Peyer's patch (tissue), 4 donors: ENCODE measurements at regions not wholly inside any gene's neighbourhood (a gene's known extent, or its start where the extent isn't known, plus 50 kb on each side); places are given as distances from the start of the nearest gene placed in this dataset.

Source experiments
- DNase-seq, 3 donors: peaks; one replicate each; pipeline ENCODE4 v3.0.0-alpha.2; 2017 to 2019
- H3K27ac ChIP-seq, 4 donors: fragments of 200-600 bp; sonication (generic); one replicate each; pipeline ENCODE4 v1.5.1; 2016 to 2019
- H3K27me3 ChIP-seq, 2 donors: fragments of 200-600 bp; sonication (generic); one replicate each; pipeline ENCODE4 v1.5.1; 2019
- H3K36me3 ChIP-seq, 3 donors: fragments of 200-600 bp; sonication (generic); one replicate each; pipeline ENCODE4 v1.5.1; 2016 to 2019
- H3K4me1 ChIP-seq, 4 donors: fragments of 200-600 bp; sonication (generic); one replicate each; pipeline ENCODE4 v1.5.1; 2016 to 2019
- H3K4me3 ChIP-seq, 4 donors: fragments of 200-600 bp; sonication (generic); 1 replicate in 3 of 4; 2 replicates in 1 of 4; pipeline ENCODE4 v1.5.1; 2016 to 2019; ENCODE audit warnings: mild to moderate bottlenecking in 1 of 4
- H3K9me3 ChIP-seq, 4 donors: fragments of 200-600 bp; sonication (generic); one replicate each; pipeline ENCODE4 v1.5.1; 2016 to 2019; ENCODE audit warnings: mild to moderate bottlenecking in 1 of 4
- CTCF ChIP-seq, 6 experiments: fragments of 450-650 bp in 4 of 6; fragments of 200-600 bp in 2 of 6; sonication (generic) in 1 of 6; IDR thresholded peaks; one replicate each; pipeline ENCODE4 v1.5.1; 2017 to 2019; ENCODE audit warnings: antibody characterized with exemption in 6 of 6, mild to moderate bottlenecking in 3 of 6, moderate library complexity in 1 of 6
- POLR2A ChIP-seq, 2 donors: fragments of 450-650 bp; IDR thresholded peaks; one replicate each; pipeline ENCODE4 v1.5.1; 2017; ENCODE audit warnings: antibody characterized with exemption in 2 of 2, mild to moderate bottlenecking in 2 of 2, moderate library complexity in 2 of 2

GRCh38 chr15:96234109-96234892 lies 96.2 kb upstream of the NR2F2 start:
- Histone ChIP-seq H3K4me1 (no peaks in the 10 kb centered on the region), H3K27ac (no peak overlapping the region), H3K9me3 (no peaks in the 10 kb centered on the region), H3K36me3 (no peaks in the 10 kb centered on the region), H3K4me3 (no peak overlapping the region), H3K27me3 (no peaks in the 10 kb centered on the region)
- TF ChIP-seq CTCF (IDR thresholded peaks at IDR 0.05) (no peak), POLR2A (IDR thresholded peaks at IDR 0.05) (no peak)
- no peak for DNase-seq

GRCh38 chr15:96237002-96237401 lies 93.5 kb upstream of the NR2F2 start:
- Histone ChIP-seq H3K27me3 (no peaks in the 10 kb centered on the region), H3K36me3 (no peaks in the 10 kb centered on the region), H3K27ac (no peak overlapping the region)

GRCh38 chr15:96242761-96243160 lies 87.7 kb upstream of the NR2F2 start:
- H3K9me3 ChIP-seq: no peaks in the 10 kb centered on the region
- TF ChIP-seq POLR2A (IDR thresholded peaks at IDR 0.05): no peak

More at GRCh38 chr15:96237002-96237401, 93.5 kb upstream of the NR2F2 start:
- no peak overlapping the region for H3K4me3 ChIP-seq
- no peak for DNase-seq
- TF ChIP-seq POLR2A (IDR thresholded peaks at IDR 0.05) (no peak), CTCF (IDR thresholded peaks at IDR 0.05) (no peak)
- no peaks in the 10 kb centered on the region for H3K4me1 ChIP-seq
- no peaks in the 10 kb centered on the region for H3K9me3 ChIP-seq

GRCh38 chr15:96243701-96244100 lies 86.8 kb upstream of the NR2F2 start:
- Histone ChIP-seq H3K36me3 (no peaks in the 10 kb centered on the region), H3K27ac (no peak overlapping the region), H3K4me3 (no peak overlapping the region), H3K4me1 (no peaks in the 10 kb centered on the region), H3K9me3 (no peaks in the 10 kb centered on the region), H3K27me3 (no peaks in the 10 kb centered on the region)
- DNase-seq: no peak
- TF ChIP-seq POLR2A (IDR thresholded peaks at IDR 0.05): no peak
- no peak for TF ChIP-seq CTCF (IDR thresholded peaks at IDR 0.05)

More at GRCh38 chr15:96242761-96243160, 87.7 kb upstream of the NR2F2 start:
- no peaks in the 10 kb centered on the region for H3K36me3 ChIP-seq
- DNase-seq: no peak
- H3K4me3 ChIP-seq: no peak overlapping the region
- H3K27me3 ChIP-seq: no peaks in the 10 kb centered on the region
- no peaks in the 10 kb centered on the region for H3K4me1 ChIP-seq
- no peak overlapping the region for H3K27ac ChIP-seq

DNA sequence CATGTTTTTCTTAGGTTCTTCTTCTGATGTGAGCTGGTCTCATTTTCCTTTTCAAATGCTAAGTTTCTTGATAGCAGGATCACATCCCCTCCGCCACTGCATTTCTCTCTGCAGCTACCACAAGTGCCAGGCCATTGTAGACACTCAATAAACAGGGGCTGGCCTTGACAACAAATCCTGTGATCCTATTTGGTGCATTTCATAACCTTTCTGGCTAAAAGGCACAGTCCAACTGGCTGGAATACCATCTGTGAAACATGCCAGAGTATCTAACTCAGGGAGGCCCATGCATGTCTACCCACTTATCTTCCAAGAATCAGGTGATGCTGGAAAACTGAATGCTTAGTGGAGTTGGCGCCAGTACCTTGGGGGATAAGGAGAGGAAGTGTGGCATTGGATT lies 85.2 kb upstream of the NR2F2 start:
- no peaks in the 10 kb centered on the region for H3K27me3 ChIP-seq
- H3K4me1 ChIP-seq: no peaks in the 10 kb centered on the region
- H3K27ac ChIP-seq: no peak overlapping the region
- DNase-seq: no peak
- no peak overlapping the region for H3K4me3 ChIP-seq
- no peak for TF ChIP-seq CTCF (IDR thresholded peaks at IDR 0.05)
- TF ChIP-seq POLR2A (IDR thresholded peaks at IDR 0.05): no peak
- no peaks in the 10 kb centered on the region for H3K36me3 ChIP-seq
- no peaks in the 10 kb centered on the region for H3K9me3 ChIP-seq

- Histone ChIP-seq H3K36me3 (no peaks in the 10 kb centered on the region), H3K27me3 (no peaks in the 10 kb centered on the region), H3K4me3 (no peak overlapping the region), H3K27ac (no peak overlapping the region), H3K4me1 (no peaks in the 10 kb centered on the region), H3K9me3 (no peaks in the 10 kb centered on the region)
- no peak for DNase-seq
- TF ChIP-seq POLR2A (IDR thresholded peaks at IDR 0.05): no peak
- TF ChIP-seq CTCF (IDR thresholded peaks at IDR 0.05): no peak
Measured at GRCh38 chr15:96246057-96246456, 84.4 kb upstream of the NR2F2 start.
